Neural progenitor cell (in vitro differentiated cells): ENCODE measurements at regions not wholly inside any gene's neighbourhood (a gene's known extent, or its start where the extent isn't known, plus 50 kb on each side); places are given as distances from the start of the nearest gene placed in this dataset.
A peak's percentile ranks its signal among the peaks of the same experiment; 100 is the strongest.

Experiments used
- DNase-seq: peaks from one replicate; pipeline ENCODE4 v3.0.0-alpha.2; 2016; ENCODE audit warnings: low spot score
- H2AFZ ChIP-seq: fragments of 200-600 bp; sonication (generic); replicated peaks from 2 replicates; pipeline ENCODE4 v1.6.1; 2016; ENCODE audit warnings: antibody characterized with exemption
- H3F3A ChIP-seq: fragments of 200-600 bp; sonication (generic); 2 replicates; pipeline ENCODE4 v1.6.1; 2016; ENCODE audit warnings: antibody characterized with exemption, low read depth
- H3K27ac ChIP-seq: fragments of 200-600 bp; sonication (generic); 2 replicates; pipeline ENCODE4 v1.5.1; 2016; ENCODE audit warnings: mild to moderate bottlenecking
- H3K27me3 ChIP-seq: fragments of 200-600 bp; sonication (generic); 2 replicates; pipeline ENCODE4 v1.6.1; 2016; ENCODE audit warnings: mild to moderate bottlenecking, moderate library complexity
- H3K36me3 ChIP-seq: fragments of 200-600 bp; sonication (generic); 2 replicates; pipeline ENCODE4 v1.5.1; 2016
- H3K4me1 ChIP-seq: fragments of 200-600 bp; sonication (generic); 2 replicates; pipeline ENCODE4 v1.6.1; 2016; ENCODE audit warnings: mixed run types
- H3K4me2 ChIP-seq: fragments of 200-600 bp; sonication (generic); 2 replicates; pipeline ENCODE4 v1.6.1; 2016
- H3K4me3 ChIP-seq: fragments of 200-600 bp; sonication (generic); 2 replicates; pipeline ENCODE4 v1.5.1; 2016
- H3K79me2 ChIP-seq: fragments of 200-600 bp; sonication (generic); 2 replicates; pipeline ENCODE4 v1.6.1; 2016; ENCODE audit warnings: low read depth
- H3K9ac ChIP-seq: fragments of 200-600 bp; sonication (generic); 2 replicates; pipeline ENCODE4 v1.6.1; 2016
- H3K9me3 ChIP-seq: fragments of 200-600 bp; sonication (generic); 2 replicates; pipeline ENCODE4 v1.5.1; 2016; ENCODE audit warnings: low read depth
- H4K20me1 ChIP-seq: fragments of 200-600 bp; sonication (generic); 2 replicates; pipeline ENCODE4 v1.6.1; 2016; ENCODE audit warnings: low read depth
- H3K27ac Mint-ChIP-seq: 3 replicates; pipeline ENCODE4 v1.8.0; 2021; ENCODE audit warnings: mixed read lengths
- H3K27me3 Mint-ChIP-seq: 2 replicates; pipeline ENCODE4 v1.8.0; 2022; ENCODE audit warnings: low read depth, mild to moderate bottlenecking, inconsistent platforms, moderate library complexity, mixed read lengths; ENCODE audit not compliant: insufficient read depth
- H3K36me3 Mint-ChIP-seq: 3 replicates; pipeline ENCODE4 v1.8.0; 2021; ENCODE audit warnings: mixed read lengths
- H3K4me1 Mint-ChIP-seq: 3 replicates; pipeline ENCODE4 v1.8.0; 2021; ENCODE audit warnings: mixed read lengths
- H3K4me3 Mint-ChIP-seq: 3 replicates; pipeline ENCODE4 v1.8.0; 2021; ENCODE audit warnings: mild to moderate bottlenecking, moderate library complexity, mixed read lengths
- H3K9me3 Mint-ChIP-seq: 3 replicates; pipeline ENCODE4 v1.8.0; 2020; ENCODE audit warnings: mixed read lengths
- EZH2 ChIP-seq: fragments of 200-600 bp; sonication (generic); IDR thresholded peaks from 2 replicates; pipeline ENCODE4 v1.6.1; 2017; ENCODE audit warnings: antibody characterized with exemption, mild to moderate bottlenecking, moderate library complexity
- EZH2phosphoT487 ChIP-seq: fragments of 200-600 bp; sonication (generic); IDR thresholded peaks from 2 replicates; pipeline ENCODE4 v1.6.1; 2017; ENCODE audit warnings: antibody characterized with exemption
- TF ChIP-seq, protein P1 (sequence below): fragments of 200-600 bp; sonication (generic); IDR thresholded peaks from 2 replicates; pipeline ENCODE4 v1.5.1; 2017; ENCODE audit warnings: antibody characterized with exemption, mild to moderate bottlenecking

DNA sequence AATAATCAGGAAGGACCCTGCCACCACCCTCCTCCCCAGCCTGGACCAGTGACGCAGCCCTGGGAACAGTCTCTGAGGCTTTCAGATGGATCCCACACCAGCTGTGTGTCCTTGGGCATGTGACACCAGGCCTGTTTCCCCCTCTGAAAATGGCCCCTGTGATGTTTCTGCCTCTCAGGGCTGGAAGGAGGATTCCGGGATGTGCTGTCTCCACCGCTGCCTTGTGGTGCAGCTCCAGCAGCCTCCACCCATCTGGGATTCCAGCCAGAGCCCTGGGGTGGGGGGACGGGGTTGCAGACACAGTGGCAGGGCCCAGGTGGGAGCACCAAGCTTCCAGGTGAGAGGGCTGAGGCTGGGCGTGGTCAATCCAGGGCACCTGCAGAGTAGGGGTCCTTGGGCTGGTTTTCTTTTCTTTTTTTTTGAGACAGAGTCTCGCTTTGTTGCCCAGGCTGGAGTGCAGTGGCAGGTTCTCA lies 179.7 kb upstream of the IER5L start:
- H3K4me1 ChIP-seq = peaks cover 10% of the 10 kb centered on the region
- Mint-ChIP-seq H3K27me3 (peaks cover 22% of the 10 kb centered on the region), H3K36me3 (peaks cover 4% of the 10 kb centered on the region), H3K4me1 (peaks cover 37% of the 10 kb centered on the region), H3K4me3 (no peak overlapping the region), H3K9me3 (peaks cover 6% of the 10 kb centered on the region), H3K27ac (no peak overlapping the region)
- H3F3A ChIP-seq = peaks cover 25% of the 10 kb centered on the region
- no peaks in the 10 kb centered on the region for H3K9me3 ChIP-seq
- no peaks in the 10 kb centered on the region for H4K20me1 ChIP-seq
- H3K4me2 ChIP-seq = no peak overlapping the region
- TF ChIP-seq, protein P1, sequence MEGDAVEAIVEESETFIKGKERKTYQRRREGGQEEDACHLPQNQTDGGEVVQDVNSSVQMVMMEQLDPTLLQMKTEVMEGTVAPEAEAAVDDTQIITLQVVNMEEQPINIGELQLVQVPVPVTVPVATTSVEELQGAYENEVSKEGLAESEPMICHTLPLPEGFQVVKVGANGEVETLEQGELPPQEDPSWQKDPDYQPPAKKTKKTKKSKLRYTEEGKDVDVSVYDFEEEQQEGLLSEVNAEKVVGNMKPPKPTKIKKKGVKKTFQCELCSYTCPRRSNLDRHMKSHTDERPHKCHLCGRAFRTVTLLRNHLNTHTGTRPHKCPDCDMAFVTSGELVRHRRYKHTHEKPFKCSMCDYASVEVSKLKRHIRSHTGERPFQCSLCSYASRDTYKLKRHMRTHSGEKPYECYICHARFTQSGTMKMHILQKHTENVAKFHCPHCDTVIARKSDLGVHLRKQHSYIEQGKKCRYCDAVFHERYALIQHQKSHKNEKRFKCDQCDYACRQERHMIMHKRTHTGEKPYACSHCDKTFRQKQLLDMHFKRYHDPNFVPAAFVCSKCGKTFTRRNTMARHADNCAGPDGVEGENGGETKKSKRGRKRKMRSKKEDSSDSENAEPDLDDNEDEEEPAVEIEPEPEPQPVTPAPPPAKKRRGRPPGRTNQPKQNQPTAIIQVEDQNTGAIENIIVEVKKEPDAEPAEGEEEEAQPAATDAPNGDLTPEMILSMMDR = no peak
- no peak overlapping the region for H3K4me3 ChIP-seq
- no peak overlapping the region for H3K27ac ChIP-seq
- H3K36me3 ChIP-seq = no peaks in the 10 kb centered on the region
- DNase-seq = no peak
- no peaks in the 10 kb centered on the region for H3K79me2 ChIP-seq
- no peak overlapping the region for H2AFZ ChIP-seq
- no peaks in the 10 kb centered on the region for H3K27me3 ChIP-seq
- no peak overlapping the region for H3K9ac ChIP-seq

DNA sequence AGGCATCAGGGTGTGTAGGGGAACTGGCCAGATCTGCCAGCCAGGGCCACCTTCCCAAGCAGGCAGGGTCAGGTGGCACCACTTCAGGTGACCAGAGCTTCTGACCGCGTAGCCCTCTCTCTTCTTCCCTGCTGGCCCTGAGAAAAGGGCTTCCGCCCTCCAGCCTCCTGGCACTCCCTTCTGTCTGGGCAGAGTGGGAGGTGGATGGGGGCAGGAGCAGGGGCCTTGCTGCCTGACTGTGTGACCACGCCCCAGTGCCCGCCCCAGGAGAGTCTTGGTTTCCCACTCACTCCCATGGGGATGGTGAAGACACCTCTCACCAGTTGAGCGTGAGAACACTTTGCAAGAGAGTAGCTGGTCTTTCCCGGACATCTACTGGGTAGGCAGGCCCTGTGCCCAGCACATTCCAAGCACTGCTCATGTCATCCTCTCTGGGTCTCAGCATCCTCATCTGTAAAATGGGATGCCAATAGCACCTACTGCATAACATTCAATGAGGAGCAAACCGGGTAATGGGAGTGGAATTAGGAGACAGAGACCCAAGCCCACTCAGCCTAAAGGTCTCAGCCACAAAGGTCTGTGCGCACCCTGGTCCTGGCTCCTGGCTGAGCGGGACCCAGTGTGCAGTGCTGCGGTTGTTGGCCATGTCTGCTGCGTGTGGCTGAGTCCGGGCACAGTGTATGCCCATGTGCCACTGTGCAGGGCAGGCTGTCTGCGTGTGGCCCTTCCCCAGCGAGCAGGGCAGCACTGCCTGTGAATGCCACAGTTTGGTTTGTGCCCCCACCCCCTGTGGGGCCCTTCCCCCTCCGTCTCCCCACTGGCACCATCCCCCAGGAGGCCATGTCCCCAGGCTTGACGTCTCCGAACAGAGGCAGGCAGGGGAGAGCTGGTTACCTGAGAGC lies 179.1 kb upstream of the IER5L start:
- DNase-seq = no peak
- peaks cover 25% of the 10 kb centered on the region for H3F3A ChIP-seq
- H3K27ac ChIP-seq = no peak overlapping the region
- H2AFZ ChIP-seq = no peak overlapping the region
- H3K27me3 ChIP-seq = no peaks in the 10 kb centered on the region
- no peak overlapping the region for H3K27ac Mint-ChIP-seq
- no peak overlapping the region for H3K9ac ChIP-seq
- TF ChIP-seq EZH2 (no peak), EZH2phosphoT487 (no peak)
- TF ChIP-seq, protein P1 = no peak
- no peak overlapping the region for H3K4me2 ChIP-seq
- H3K4me1 Mint-ChIP-seq = peaks cover 33% of the 10 kb centered on the region
- H3K36me3 ChIP-seq = no peaks in the 10 kb centered on the region
- H3K9me3 ChIP-seq = no peaks in the 10 kb centered on the region
- H3K27me3 Mint-ChIP-seq = peaks cover 22% of the 10 kb centered on the region
- H3K4me1 ChIP-seq = peaks cover 14% of the 10 kb centered on the region
- no peaks in the 10 kb centered on the region for H4K20me1 ChIP-seq
- H3K9me3 Mint-ChIP-seq = peaks cover 6% of the 10 kb centered on the region
- H3K79me2 ChIP-seq = no peaks in the 10 kb centered on the region
- H3K36me3 Mint-ChIP-seq = peaks cover 4% of the 10 kb centered on the region
- H3K4me3 ChIP-seq = no peak overlapping the region
- no peak overlapping the region for H3K4me3 Mint-ChIP-seq

DNA sequence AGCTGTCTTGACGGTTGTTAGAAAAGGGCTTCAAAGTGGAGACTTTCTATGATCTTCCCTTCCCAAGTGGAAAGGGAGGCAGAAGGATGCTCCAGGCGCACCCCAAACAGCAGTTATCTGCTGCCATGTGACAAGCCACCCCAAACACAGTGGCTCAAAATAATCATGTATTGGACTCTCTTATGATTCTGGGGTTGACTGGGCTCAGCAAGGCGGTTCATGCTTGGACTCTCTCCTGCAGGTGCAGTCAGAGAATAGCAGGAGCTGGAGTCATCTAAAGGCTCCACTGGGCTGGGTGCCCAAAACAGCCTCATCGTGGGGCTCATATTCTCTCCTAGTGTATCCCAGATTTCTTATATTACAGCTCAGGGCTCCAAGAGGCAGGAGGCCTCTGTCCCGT lies 177.6 kb upstream of the IER5L start:
- no peak overlapping the region for H2AFZ ChIP-seq
- no peak overlapping the region for H3K4me3 ChIP-seq
- H3K4me1 ChIP-seq = peaks cover 19% of the 10 kb centered on the region
- H3K36me3 Mint-ChIP-seq = peaks cover 4% of the 10 kb centered on the region
- no peak overlapping the region for H3K4me3 Mint-ChIP-seq
- no peak overlapping the region for H3K27ac ChIP-seq
- H4K20me1 ChIP-seq = no peaks in the 10 kb centered on the region
- H3K27me3 Mint-ChIP-seq = peaks cover 16% of the 10 kb centered on the region
- no peak for DNase-seq
- no peak overlapping the region for H3K4me2 ChIP-seq
- H3K9me3 Mint-ChIP-seq = peaks cover 6% of the 10 kb centered on the region
- H3K9ac ChIP-seq = no peak overlapping the region
- peak overlapping the region; percentile 97 for H3K27ac Mint-ChIP-seq
- peaks cover 33% of the 10 kb centered on the region for H3K4me1 Mint-ChIP-seq
- peaks cover 36% of the 10 kb centered on the region for H3F3A ChIP-seq
- H3K36me3 ChIP-seq = no peaks in the 10 kb centered on the region
- TF ChIP-seq, protein P1 = no peak
- no peak for TF ChIP-seq EZH2phosphoT487
- no peak for TF ChIP-seq EZH2
- H3K9me3 ChIP-seq = no peaks in the 10 kb centered on the region
- no peaks in the 10 kb centered on the region for H3K79me2 ChIP-seq
- H3K27me3 ChIP-seq = no peaks in the 10 kb centered on the region
